Stimulated activated CD4-positive, alpha-beta T cell treated with anti-CD3 and anti-CD28 coated beads, Interleukin-1b, Interleukin-23, amount 100 ng/mL, for 4 hours (primary cell): ENCODE measurements at regions not wholly inside any gene's neighbourhood (a gene's known extent, or its start where the extent isn't known, plus 50 kb on each side); places are given as distances from the start of the nearest gene placed in this dataset.

Source experiments
- DNase-seq, 2 donors: peaks; one replicate each; pipeline ENCODE4 v3.0.0-alpha.2; 2020; ENCODE audit warnings: low read depth in 2 of 2

DNA sequence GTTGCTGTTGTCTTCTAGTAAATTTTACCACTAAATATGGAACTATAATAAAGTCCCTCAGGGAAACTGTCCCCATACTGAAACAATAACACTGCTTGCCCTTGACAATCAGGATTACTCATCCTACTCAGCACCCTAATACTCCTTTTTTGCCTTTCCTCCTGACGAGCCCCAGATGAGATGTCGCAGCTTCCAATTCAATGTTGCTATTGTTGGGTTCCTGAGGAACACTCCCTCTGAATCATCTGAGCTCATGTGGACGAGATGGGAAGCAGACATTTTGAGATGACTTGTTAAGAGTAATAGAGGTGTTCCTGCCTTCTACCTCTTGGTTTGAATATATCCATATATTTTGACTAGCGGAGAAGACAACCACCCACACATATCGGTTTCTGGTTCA lies 187.8 kb upstream of the FAM98A start:
- no peak for DNase-seq

DNA sequence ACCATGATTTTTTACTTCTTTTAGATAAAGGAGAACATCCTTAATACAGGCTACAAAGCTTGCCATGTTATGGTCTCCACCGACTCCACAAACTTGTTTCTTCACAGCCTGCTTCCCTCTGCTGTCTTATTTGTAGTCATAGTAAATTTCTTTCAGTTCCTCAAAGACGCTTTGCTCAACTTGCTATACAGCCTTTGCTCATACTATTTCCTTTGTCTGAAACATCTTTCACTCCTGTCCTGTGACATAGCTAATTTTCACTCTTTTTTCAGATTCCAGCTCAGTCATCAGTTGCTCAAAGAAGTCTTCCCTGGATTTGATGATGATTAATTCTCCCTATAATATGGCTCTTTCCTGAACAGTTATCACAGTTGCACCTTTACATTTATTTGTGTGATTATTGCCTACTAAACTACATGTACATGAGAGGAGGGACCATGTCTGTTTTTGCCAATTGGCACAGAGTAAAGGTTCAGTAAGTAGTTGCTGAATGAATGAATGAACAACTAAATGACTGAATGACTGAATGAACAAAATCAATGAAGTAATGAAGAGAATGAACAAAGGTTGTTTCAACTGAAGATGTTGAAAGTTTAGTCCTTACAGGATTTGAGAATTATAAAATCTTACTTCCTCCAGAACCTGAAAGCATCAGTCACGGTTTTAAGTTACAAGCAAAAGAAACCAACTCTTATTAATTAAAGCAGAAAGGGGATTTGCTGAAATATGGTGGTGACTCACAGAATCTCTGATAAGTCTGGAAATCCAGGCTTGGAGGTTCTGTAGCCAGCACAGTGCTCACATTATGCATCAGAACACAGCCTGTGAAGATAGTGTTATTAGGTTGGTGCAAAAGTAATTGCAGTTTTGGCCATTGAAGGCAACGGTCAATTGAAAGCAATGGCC lies 186.4 kb upstream of the FAM98A start:
- DNase-seq = no peak

DNA sequence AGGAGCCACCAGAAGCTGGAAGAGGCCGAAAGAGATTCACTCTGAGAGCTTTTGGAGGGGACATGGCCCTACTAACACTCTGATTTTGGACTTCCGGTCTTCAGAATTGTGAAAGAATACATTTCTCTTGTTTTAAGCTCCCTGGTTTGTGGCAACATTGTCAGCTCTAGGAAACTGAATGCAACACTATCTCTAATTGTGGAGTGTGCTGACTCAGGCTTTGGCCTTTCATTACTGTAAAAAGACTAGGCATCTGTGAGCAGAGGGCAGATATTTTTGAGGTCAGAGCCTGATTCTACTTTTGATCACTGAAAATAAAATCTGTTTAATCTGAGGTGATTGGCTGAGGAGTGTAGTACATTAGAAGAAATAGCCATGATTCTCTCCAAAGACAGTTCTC lies 185.4 kb upstream of the FAM98A start:
- DNase-seq = no peak

DNA sequence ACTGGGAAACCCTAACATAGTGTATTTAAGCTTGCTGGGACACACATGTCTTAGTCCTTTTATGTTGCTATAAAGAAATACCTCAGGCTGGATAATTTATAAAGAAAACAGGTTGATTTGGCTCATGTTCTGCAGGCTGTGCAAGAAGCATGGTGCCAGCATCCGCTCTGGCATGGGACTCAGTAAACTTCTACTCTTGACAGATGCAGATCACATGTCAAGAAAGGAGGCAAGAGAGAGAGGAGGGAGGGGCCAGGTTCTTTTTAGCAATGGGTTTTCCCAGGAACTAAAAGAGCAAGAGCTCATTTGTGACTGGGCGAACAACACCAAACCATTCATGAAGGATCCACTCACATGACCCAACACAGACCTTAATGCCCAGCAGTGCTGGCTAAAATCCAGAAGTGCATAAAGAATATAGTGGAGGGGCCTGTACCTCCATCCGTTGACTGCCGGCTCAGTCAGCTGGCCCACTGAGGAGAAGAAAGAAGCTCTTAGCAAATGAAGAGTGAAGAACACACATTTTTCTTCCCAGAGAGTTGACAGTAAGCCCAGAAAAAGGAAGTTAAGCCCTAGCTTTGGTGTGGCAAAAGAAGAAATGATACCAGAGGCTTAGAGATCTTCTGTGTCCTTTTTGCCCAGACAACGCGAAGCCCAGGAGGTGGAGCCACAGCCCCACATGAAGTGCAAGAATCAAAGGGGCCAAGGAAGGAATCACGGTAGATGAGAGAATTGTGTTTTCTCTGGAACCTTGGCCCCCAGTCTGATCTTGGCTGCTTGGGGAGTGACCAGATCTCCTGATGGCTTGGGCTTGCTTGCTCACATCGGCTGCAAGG lies 183.5 kb upstream of the FAM98A start:
- DNase-seq = no peak

DNA sequence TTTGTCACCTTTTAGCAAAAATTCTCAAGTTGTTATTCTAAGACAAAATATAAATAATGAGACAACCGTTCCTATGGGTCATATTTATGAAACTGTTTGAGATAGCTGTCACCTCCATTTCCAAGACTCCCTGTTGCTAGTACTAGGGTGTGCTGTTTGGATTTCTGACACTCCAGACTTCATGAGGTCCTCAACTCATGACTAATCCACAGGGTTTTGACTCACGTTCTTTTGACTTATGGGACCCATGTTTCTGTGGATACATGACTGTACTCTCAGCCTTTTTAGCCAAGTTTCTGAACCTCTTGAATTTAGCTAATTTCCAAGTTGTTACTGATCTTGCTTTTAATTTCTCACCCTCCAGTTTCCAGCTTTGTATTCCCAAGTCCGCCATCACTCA lies 178.7 kb upstream of the FAM98A start:
- DNase-seq = no peak

DNA sequence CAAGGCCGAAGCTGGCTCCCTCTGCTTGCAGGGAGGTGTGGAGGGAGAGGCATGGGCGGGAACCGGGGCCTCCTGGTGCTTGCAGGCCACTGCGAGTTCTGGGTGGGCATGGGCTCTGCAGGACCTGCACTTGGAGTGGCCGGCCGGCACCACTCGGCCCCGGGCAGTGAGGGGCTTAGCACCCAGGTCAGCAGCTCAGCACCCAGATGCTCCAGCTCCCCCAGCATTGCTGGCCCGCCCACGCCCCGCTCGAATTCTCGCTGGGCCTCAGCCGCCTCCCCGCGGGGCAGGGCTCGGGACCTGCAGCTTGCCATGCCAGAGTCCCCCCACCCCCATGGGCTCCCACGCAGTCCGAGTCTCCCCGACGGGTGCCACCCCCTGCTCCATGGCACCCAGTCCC lies 176.2 kb upstream of the FAM98A start:
- DNase-seq = no peak

DNA sequence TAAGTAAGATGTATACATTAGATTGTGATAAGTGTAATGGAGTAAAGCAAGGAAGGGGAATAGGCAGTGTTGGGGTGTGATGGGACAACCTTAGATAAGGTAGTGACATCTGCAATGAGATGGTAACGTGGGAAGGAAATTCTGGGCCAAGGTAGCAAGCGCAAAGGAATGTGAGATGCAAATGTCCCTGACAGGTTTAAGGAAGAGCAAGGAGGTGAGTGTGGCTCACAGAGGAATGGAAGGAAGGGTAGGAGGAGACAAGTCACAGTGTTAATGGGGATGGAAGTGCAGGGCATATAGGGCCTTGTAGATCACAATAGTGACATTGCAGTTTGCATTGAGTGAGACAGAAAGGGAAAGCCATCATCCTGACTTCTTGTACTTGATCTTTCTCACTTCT lies 170.9 kb upstream of the FAM98A start:
- DNase-seq = no peak

DNA sequence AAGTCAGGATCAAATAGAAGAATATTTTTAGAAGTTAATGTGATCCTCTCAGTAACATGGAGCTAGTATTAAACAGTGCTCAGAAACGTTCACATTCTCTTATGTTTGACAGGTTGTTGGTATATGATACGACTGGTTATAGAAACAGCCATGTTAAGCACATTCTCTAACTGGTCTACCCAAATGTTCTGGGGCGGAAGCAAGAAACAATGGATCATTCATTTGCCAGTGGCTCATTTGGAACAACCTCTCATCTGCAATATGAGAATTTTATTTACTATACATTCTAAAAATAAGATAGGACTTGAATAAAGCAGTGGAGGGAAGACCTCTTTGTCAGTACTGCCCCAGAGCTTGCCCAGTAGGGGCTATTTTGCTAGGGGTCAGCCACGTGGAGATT lies 167.1 kb upstream of the FAM98A start:
- DNase-seq = no peak

DNA sequence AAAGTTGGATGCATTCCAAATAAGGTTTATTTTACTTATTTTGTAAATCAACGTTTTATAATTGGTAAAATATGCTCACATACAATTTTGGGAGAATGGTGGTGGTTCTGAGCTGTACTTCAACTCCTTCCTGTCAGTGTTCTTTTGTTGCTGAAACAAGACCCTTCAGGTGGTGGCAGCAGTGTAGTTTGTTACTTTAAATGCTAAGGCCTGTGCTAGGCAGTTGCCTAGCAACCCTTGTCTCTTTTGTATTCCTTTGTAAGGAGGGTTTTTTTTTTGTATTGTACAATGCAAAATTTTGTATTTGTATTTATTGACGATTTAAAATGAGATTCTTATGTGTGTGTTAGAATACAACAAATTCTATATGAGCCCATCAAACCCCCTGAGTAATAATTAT lies 166.0 kb upstream of the FAM98A start:
- no peak for DNase-seq

DNA sequence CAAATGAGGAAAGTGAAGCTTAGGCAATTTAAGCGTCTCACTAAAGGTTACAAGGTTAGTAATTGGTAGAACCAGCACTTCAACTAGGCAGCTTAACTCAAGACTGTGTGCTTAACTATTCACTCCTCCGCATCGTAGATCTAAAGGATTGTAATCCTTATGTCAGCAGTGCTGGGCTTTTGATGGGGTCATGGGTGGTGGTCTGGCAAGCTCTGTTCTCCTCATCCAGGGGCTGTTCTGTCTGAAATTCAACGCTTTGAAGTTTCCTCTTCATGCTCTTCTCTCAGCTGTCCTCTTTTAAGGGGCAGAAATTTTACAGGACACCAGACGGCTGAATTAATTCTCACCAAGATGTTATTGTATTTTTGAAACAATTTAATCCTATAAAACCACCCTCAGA lies 165.5 kb upstream of the FAM98A start:
- no peak for DNase-seq

DNA sequence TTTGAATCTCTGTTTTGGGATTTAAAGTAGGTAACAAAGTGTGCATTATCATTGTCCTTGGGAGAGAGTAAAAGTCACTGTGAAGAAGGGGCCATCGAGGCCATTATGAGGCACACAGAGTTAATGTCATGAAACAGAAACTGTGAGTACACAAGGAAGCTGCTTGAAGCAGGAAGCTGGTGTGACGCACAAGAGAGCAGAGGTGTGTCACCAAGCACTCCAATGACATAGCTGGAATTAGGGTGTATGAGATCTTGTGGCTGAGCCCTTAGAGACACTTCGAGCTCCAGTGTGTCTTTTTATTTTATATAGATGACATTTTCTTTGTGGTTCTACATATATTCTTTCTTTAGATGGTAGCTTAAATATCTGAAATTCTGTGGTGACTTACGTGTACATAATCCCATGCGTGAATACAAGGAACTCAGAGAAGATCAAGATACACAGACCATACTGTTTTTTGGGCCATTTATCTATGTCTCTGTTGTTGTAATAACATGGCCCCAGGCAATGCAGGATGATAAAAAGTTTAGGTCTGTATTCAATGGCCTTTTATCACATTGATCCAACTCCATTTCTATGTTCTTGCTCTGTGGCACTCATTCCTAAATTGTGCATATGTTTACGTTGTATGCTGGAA lies 164.7 kb upstream of the FAM98A start:
- DNase-seq = no peak

DNA sequence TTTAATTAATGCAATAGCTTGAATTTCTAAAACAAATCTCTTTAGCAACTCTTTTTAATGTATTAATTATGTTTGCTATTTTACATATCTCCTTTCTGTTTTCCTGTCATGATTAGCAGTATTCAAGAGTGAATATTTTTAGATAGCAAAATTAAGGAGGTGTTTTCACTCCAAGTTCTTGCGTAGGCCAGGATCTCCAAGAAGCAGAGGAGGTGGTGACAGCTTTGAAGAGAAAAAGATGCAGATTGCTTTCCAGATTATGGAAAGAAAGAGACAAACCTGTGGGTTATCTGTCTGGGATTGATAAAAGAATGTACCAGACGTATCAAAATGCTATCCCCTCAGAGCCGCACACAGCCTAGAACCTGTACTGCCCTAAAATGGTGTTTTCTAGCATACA lies 163.5 kb upstream of the FAM98A start:
- DNase-seq = no peak

DNA sequence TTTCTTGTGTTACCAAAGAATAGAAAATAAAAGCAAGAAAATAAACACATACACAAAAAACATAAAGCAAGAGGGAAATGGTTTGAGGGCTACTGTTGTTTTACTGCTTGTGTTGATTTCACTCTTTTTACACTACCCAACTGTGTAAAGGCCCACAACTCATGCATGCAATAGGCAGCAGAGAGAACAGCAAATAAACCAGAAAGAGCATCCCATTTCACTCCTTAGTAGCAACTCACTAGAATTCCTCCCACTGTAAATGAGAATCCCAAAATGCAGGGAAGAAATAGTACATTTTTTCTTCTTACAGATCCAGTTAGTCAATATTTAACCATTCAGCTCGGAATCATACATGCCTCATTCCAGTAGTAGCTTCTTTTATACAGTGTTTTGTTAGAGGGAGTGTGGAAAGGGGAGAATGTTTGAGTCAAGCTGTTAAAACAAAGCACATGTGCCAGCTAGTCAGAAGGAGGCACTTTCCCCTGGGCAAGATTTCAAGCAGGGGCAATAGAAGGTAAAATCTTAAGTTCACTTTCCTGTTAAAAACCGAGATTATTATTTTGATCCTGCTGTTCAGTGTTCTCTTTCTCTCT lies 147.2 kb upstream of the FAM98A start:
- no peak for DNase-seq

DNA sequence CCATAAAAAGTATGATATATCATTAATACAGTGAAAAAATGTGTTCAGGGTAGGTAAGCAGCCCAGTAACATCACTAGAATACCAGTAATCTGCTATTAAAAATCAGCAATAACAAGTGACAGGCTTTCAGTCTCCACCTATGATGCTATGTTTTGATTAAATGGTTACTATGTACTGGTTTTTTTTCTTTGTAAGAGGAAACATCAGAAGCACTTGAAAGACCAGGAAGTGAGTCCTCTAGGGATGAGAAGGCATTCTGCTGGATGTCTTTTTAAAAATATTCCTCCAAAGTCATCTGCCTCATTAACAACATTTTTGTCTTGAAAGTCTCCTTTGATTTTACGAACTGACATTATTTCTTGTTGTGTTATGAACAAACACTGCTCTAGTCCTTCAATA lies 136.0 kb upstream of the FAM98A start:
- DNase-seq = no peak

DNA sequence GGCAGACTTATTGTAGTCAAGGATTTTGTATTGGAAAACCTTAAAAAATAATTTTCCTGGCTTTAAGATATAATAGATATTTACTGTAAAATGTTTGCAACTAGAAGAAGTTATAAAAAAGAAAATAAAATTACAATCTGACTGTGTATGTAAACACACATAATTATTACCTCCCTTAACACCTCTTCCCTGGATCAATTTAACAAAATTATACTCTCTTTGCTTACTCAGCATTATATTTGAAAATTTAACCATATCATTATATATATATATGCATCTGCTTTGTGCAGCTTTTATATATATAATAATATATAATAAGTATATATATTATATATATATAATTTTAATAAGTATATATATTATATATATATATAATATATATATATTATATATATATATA lies 131.7 kb upstream of the FAM98A start:
- DNase-seq = no peak

DNA sequence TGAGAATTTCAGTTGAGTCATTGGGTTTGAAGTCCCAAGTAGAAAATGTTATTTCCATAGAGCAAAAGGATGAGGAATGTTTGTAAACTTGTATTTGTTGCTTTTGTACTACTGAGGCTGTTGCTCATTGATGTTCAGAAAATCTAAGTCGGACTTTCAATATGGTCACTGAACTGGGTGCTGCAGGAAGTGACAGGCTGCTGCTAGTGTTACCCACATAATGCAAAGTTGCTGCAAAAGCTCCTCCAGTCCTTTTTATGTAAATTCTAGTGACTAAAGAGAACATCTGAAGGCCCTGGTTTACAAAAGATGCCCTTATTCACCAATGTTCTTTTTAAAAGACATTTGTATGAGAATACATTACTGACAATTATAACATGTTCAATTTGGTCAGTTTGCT lies 131.1 kb upstream of the FAM98A start:
- DNase-seq = no peak

DNA sequence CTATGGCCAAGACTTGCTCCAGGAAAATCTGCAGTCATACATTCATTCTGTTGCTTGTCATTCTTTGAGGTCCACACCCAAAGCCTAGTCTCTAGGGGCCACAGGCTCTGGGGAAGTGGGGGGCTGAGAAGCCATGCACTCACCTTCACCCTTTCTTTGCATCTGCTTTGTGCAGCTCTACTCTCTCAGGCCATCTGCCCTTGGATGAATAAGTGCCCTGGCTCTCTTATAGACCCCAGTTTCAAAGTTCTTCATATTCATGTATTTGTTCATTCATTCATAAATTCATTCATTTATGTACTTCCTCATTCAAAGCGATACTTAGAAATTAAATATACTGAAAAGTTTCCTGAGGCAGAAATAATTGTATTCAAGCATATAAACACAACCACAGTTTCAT lies 130.3 kb upstream of the FAM98A start:
- no peak for DNase-seq

DNA sequence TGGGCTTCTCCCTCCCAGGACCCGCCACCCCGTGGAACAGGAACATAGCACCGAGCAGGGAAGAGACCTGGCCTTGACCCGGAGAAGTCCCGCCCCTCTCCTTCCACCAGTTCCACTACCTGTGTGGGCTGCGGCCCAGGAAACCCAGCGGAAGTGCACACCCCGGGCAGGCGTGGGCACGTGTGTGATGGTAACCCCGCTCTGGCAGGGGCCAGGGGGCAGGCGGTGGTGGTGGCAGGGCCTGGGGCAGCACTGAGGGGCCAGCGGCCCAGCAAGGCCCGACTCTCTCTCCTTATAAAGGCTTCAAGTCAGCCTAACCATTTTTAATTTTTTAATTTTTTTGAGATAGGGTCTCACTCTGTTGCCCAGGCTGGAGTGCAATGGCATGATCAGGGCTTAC lies 129.0 kb upstream of the FAM98A start:
- no peak for DNase-seq

DNA sequence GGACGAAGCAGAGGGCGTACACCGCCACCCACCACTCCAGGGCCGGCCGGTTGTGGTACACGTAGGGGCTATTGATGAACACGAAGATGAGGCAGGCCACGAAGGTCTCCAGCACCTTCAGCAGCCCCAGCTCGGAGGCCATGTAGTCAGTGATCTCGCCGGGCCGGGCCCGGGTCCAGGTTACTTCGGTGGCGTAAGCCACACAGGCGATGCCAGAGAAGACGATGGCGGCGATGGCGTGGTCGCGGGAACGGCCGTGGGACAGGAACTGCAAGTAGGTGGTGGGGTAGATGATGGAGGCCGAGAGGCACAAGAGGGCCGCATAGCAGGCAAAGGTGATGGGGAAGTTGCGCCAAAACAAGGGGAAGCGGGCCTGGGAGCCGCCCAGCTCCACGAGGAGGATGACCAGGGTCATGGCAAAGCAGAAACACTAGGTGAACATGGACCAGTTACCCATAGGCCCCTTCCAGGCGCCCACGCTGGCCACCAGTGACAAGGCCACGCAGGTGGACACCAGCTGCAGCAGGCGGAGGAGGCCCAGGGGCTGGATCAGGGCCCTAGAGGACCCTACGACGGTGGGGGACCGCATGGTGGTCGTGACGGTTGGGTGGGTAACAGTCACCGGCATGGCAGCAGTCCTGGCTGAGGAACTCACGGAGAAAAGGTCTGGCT lies 128.4 kb upstream of the FAM98A start:
- DNase-seq = no peak

DNA sequence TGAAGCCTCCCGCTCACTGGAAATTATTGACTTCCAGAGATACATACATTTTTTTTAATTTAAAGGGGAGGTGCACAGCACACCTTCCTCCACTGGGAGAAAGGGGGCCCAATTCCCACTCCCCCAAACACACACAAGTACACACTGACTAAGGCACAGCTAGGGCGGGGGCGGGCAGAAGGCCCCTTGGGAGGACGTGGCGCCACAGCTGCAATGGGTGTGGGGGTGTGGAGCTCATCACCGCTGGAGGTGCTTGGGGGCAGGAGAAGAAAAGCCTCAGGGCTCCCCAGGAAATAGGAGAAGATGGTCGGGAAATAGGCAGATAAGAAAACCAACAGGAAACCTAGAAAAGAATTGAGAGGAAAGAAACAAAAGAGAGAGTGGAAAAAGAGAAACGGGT lies 127.3 kb upstream of the FAM98A start:
- DNase-seq = no peak

DNA sequence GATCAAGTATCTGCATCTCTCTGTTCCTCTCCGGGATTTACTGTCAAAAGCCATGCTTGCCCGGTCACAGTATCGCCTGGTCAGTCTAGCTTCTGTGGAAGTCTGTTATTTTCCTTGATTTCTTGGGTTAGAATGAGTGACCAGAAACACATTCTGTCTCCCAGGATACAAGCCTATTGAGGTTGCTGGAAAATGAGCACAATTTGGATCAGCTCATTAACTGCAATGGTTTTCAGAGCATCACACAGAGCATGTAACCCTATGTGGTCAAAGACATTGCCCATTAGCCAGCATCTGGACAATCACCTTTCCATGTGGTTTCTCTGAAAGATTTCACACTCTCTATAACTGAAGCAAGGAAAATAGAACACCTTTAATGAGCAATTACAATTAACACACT lies 124.2 kb upstream of the FAM98A start:
- no peak for DNase-seq

DNA sequence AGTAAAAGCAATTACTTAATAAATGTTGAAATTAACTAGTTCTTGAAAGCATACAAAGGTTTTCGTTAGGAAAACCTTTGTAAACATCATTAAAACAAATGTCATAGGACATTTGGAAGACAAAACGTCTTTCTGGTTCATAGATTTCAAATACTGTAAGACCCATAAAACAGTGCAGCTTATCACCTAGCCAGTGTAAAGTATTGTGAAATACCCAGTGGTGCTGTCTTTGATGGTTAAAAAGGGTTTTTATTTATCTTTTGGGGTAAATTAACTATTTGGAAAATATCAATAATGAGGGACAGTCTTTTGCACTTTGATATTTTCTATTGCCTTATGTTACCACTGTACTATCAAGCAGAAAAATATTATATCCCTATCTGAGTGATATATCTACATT lies 120.0 kb upstream of the FAM98A start:
- no peak for DNase-seq
